Esophagus muscularis mucosa (tissue), 4 donors: ENCODE measurements at regions not wholly inside any gene's neighbourhood (a gene's known extent, or its start where the extent isn't known, plus 50 kb on each side); places are given as distances from the start of the nearest gene placed in this dataset.

Experiments used
- CTCF ChIP-seq, 3 experiments: fragments of 200-600 bp in 2 of 3; fragments of 450-650 bp in 1 of 3; sonication (generic) in 2 of 3; IDR thresholded peaks; one replicate each; pipeline ENCODE4 v1.5.1; 2017 to 2019; ENCODE audit warnings: antibody characterized with exemption in 3 of 3, mild to moderate bottlenecking in 2 of 3, moderate library complexity in 1 of 3
- EP300 ChIP-seq: sonication (generic); formaldehyde crosslinking; IDR thresholded peaks from one replicate; pipeline ENCODE4 v1.6.1; 2017; ENCODE audit warnings: antibody characterized with exemption
- POLR2A ChIP-seq: fragments of 450-650 bp; IDR thresholded peaks from one replicate; pipeline ENCODE4 v1.6.1; 2017; ENCODE audit warnings: antibody characterized with exemption, moderate library complexity, mild to moderate bottlenecking, low read depth
- POLR2AphosphoS5 ChIP-seq, 2 donors: sonication (generic); formaldehyde crosslinking; IDR thresholded peaks; one replicate each; pipeline ENCODE4 v1.6.1; 2017; ENCODE audit warnings: antibody characterized with exemption in 2 of 2

GRCh38 chr1:222279591-222279990 lies 268.3 kb downstream of the HHIPL2 start:
- TF ChIP-seq CTCF (IDR thresholded peaks at IDR 0.05) (no peak), POLR2A (no peak), POLR2AphosphoS5 (IDR thresholded peaks at IDR 0.05) (no peak), EP300 (no peak)
